ENCODE measurements at regions not wholly inside any gene's neighbourhood (a gene's known extent, or its start where the extent isn't known, plus 50 kb on each side); places are given as distances from the start of the nearest gene placed in this dataset.

DNA sequence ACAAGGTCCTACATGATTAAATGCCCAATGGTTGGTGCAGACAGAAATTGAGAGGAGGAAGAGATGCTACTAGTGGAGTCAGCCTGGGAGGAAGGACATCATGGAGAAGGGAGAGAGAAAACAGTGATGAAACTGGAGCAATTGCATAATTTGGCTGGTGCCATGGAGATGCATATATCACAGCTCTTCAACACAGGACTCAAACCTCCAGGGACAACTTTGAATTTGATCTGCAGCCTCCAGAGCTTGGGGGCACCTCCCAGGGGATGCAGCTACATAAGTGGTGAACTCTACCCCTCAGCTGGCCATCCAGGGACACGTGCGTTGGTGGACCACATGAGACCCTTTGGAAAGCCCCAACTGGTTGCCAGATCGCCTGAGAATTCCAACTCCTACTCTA, 80.4 kb downstream of the CTAGE1 start:
- TF ChIP-seq CTCF (IDR thresholded peaks at IDR 0.05): no peak
- TF ChIP-seq POLR2A (IDR thresholded peaks at IDR 0.05): no peak

All from uterus (tissue), 2 donors.